ENCODE measurements at regions not wholly inside any gene's neighbourhood (a gene's known extent, or its start where the extent isn't known, plus 50 kb on each side); places are given as distances from the start of the nearest gene placed in this dataset.

GRCh38 chr15:70319466-70319865, 221.7 kb upstream of the TLE3 start:
- TF ChIP-seq POLR2A (IDR thresholded peaks at IDR 0.05), result no peak
- no peak for TF ChIP-seq CTCF (IDR thresholded peaks at IDR 0.05)
- Histone ChIP-seq H3K4me3 (no peak overlapping the region), H3K27ac (peak overlapping the region in 1 of 12 donors; percentile 78), H3K27me3 (peaks cover 0 to 6% (median 0%) of the 10 kb centered on the region in 9 donors), H3K36me3 (no peaks in the 10 kb centered on the region), H3K9me3 (no peaks in the 10 kb centered on the region), H3K4me1 (peaks cover 0 to 48% (median 18%) of the 10 kb centered on the region in 12 donors)
- 92 to 95% (median 94%) methylated on average over 4 of the region's 4 CpGs for WGBS, 4 donors
- ATAC-seq, result no peak
- intact Hi-C loops (cut with DNase I), result no loop called here
- DNase-seq, result no peak

GRCh38 chr15:70318594-70319465, 221.1 kb upstream of the TLE3 start:
- Histone ChIP-seq H3K36me3 (no peaks in the 10 kb centered on the region), H3K9me3 (no peaks in the 10 kb centered on the region), H3K4me3 (no peak overlapping the region), H3K4me1 (peaks cover 0 to 42% (median 18%) of the 10 kb centered on the region in 12 donors), H3K27me3 (peaks cover 0 to 6% (median 0%) of the 10 kb centered on the region in 9 donors), H3K27ac (peak overlapping the region in 1 of 12 donors; percentile 78)
- ATAC-seq (no peak), DNase-seq (no peak)
- TF ChIP-seq CTCF (IDR thresholded peaks at IDR 0.05) (no peak), POLR2A (IDR thresholded peaks at IDR 0.05) (no peak)
- intact Hi-C loops (cut with DNase I), result no loop called here
- 73 to 80% (median 77%) methylated on average over 11 of the region's 11 CpGs for WGBS, 4 donors

GRCh38 chr15:70316059-70316600, 218.4 kb upstream of the TLE3 start:
- Histone ChIP-seq H3K4me1 (peaks cover 0 to 15% (median 3%) of the 10 kb centered on the region in 12 donors), H3K27me3 (peaks cover 0 to 24% (median 0%) of the 10 kb centered on the region in 9 donors), H3K27ac (no peak overlapping the region), H3K4me3 (no peak overlapping the region), H3K36me3 (no peaks in the 10 kb centered on the region), H3K9me3 (no peaks in the 10 kb centered on the region)
- no peak for ATAC-seq
- 84 to 90% (median 88%) methylated on average over 8 of the region's 8 CpGs for WGBS, 4 donors
- no peak for DNase-seq
- intact Hi-C loops (cut with DNase I), result no loop called here
- no peak for TF ChIP-seq POLR2A (IDR thresholded peaks at IDR 0.05)
- TF ChIP-seq CTCF (IDR thresholded peaks at IDR 0.05), result no peak

- Histone ChIP-seq H3K27me3 (peaks cover 0 to 26% (median 0%) of the 10 kb centered on the region in 9 donors), H3K27ac (no peak overlapping the region), H3K4me3 (no peak overlapping the region), H3K9me3 (no peaks in the 10 kb centered on the region), H3K36me3 (no peaks in the 10 kb centered on the region), H3K4me1 (peaks cover 0 to 8% (median 0%) of the 10 kb centered on the region in 12 donors)
- intact Hi-C loops (cut with DNase I), result no loop called here
- DNase-seq (no peak), ATAC-seq (no peak)
- TF ChIP-seq POLR2A (IDR thresholded peaks at IDR 0.05) (no peak), CTCF (IDR thresholded peaks at IDR 0.05) (no peak)
Observed at GRCh38 chr15:70315431-70315830, 217.7 kb upstream of the TLE3 start.

All from heart left ventricle (tissue), 16 donors.